HEK293T (cell line): ENCODE measurements at regions not wholly inside any gene's neighbourhood (a gene's known extent, or its start where the extent isn't known, plus 50 kb on each side); places are given as distances from the start of the nearest gene placed in this dataset.
"Not testable (repeated sequence)": the region's sequence is repeated elsewhere in the genome, so short reads cannot be mapped to it uniquely, and the experiment has no call there.

ENCODE experiments used
- CTCF ChIA-PET: fragments of 350-600 bp; formaldehyde crosslinking; extraction: SDS; loops from one replicate; lab custom pipeline; 2021; ENCODE audit warnings: antibody characterized with exemption, inconsistent platforms; lab: Yijun Ruan, JAX
- POLR2A ChIA-PET: fragments of 350-600 bp; formaldehyde crosslinking; extraction: SDS; loops from one replicate; lab custom pipeline; 2020; ENCODE audit warnings: antibody characterized with exemption, inconsistent platforms; lab: Yijun Ruan, JAX
- DNase-seq: peaks from one replicate; pipeline ENCODE4 v3.0.0; 2012; ENCODE audit warnings: mixed read lengths; ENCODE audit errors: extremely low spot score
- ARNT ChIP-seq: fragments of 450-650 bp; IDR thresholded peaks from 2 replicates; pipeline ENCODE4 v1.6.1; 2017; ENCODE audit warnings: mild to moderate bottlenecking
- BHLHE40 ChIP-seq: fragments of 450-650 bp; IDR thresholded peaks from 2 replicates; pipeline ENCODE4 v1.6.1; 2016; ENCODE audit warnings: mild to moderate bottlenecking, moderate library complexity, borderline replicate concordance
- CTBP1 ChIP-seq: fragments of 450-650 bp; IDR thresholded peaks from 2 replicates; pipeline ENCODE4 v1.6.1; 2016; ENCODE audit warnings: borderline replicate concordance
- ELF4 ChIP-seq: fragments of 450-650 bp; IDR thresholded peaks from 2 replicates; pipeline ENCODE4 v1.6.1; 2017; ENCODE audit warnings: antibody characterized with exemption
- FOXA1 ChIP-seq: fragments of 450-650 bp; IDR thresholded peaks from 2 replicates; pipeline ENCODE4 v1.6.1; 2016; ENCODE audit warnings: mild to moderate bottlenecking
- FOXK2 ChIP-seq: fragments of 450-650 bp; IDR thresholded peaks from 2 replicates; pipeline ENCODE4 v1.6.1; 2016; ENCODE audit warnings: mild to moderate bottlenecking
- FOXM1 ChIP-seq: fragments of 450-650 bp; IDR thresholded peaks from 2 replicates; pipeline ENCODE4 v1.6.1; 2017; ENCODE audit warnings: mild to moderate bottlenecking, borderline replicate concordance
- HDGF ChIP-seq: fragments of 450-650 bp; IDR thresholded peaks from 2 replicates; pipeline ENCODE4 v1.6.1; 2017; ENCODE audit warnings: antibody characterized with exemption, borderline replicate concordance
- L3MBTL2 ChIP-seq: fragments of 450-650 bp; conservative IDR thresholded peaks from 2 replicates; pipeline ENCODE4 v1.6.1; 2016; ENCODE audit warnings: mild to moderate bottlenecking
- LEF1 ChIP-seq: fragments of 450-650 bp; IDR thresholded peaks from 2 replicates; pipeline ENCODE4 v1.6.1; 2017; ENCODE audit warnings: mild to moderate bottlenecking, borderline replicate concordance
- NFRKB ChIP-seq: fragments of 450-650 bp; IDR thresholded peaks from 2 replicates; pipeline ENCODE4 v1.6.1; 2016; ENCODE audit warnings: mild to moderate bottlenecking, moderate library complexity
- PKNOX1 ChIP-seq: fragments of 450-650 bp; IDR thresholded peaks from 2 replicates; pipeline ENCODE4 v1.6.1; 2016
- SP1 ChIP-seq: fragments of 450-650 bp; IDR thresholded peaks from 2 replicates; pipeline ENCODE4 v1.6.1; 2017
- SUZ12 ChIP-seq: fragments of 450-650 bp; IDR thresholded peaks from 2 replicates; pipeline ENCODE4 v1.6.1; 2016; ENCODE audit warnings: mild to moderate bottlenecking
- TARDBP ChIP-seq: fragments of 450-650 bp; IDR thresholded peaks from 2 replicates; pipeline ENCODE4 v1.6.1; 2016
- ZNF384 ChIP-seq: fragments of 450-650 bp; IDR thresholded peaks from 2 replicates; pipeline ENCODE4 v1.6.1; 2016

- ChIA-PET POLR2A (no interaction called here), CTCF (no interaction called here)
- DNase-seq = peak; percentile 15
- no peak for TF ChIP-seq LEF1
- no peak for TF ChIP-seq ELF4
- no peak for TF ChIP-seq TARDBP
- no peak for TF ChIP-seq PKNOX1
- TF ChIP-seq L3MBTL2 = no peak
Observed at GRCh38 chr3:39707314-39707909, 102.0 kb upstream of the MYRIP start.

- ChIA-PET POLR2A (no interaction called here), CTCF (no interaction called here)
- no peak for TF ChIP-seq PKNOX1
- TF ChIP-seq ZNF384 = no peak
- no peak for TF ChIP-seq HDGF
- no peak for TF ChIP-seq LEF1
- TF ChIP-seq FOXA1 = no peak
- no peak for TF ChIP-seq SP1
- no peak for DNase-seq
Observed at GRCh38 chr3:39712413-39713048, 96.9 kb upstream of the MYRIP start.

GRCh38 chr3:39713341-39713740, 96.1 kb upstream of the MYRIP start:
- DNase-seq, POLR2A ChIA-PET, CTCF ChIA-PET: not testable (repeated sequence)

- POLR2A ChIA-PET = no interaction called here
- CTCF ChIA-PET = interaction anchor here (0.6 kb wide), 1 partner anchor 79 kb away, joined by 4 read pairs; no protein-coding TSS in a partner anchor
- TF ChIP-seq FOXA1 (no peak), PKNOX1 (peak; percentile 20; the same call in 1 of the 2 replicates), CTBP1 (no peak)
- DNase-seq = no peak
Observed at GRCh38 chr3:39716849-39717248, 92.6 kb upstream of the MYRIP start.

GRCh38 chr3:39718674-39719595, 90.5 kb upstream of the MYRIP start:
- DNase-seq = no peak
- CTCF ChIA-PET = no interaction called here
- TF ChIP-seq BHLHE40 (no peak), ELF4 (no peak), L3MBTL2 (no peak), SUZ12 (no peak), FOXA1 (no peak), FOXK2 (no peak), PKNOX1 (no peak), CTBP1 (no peak), LEF1 (no peak)
- POLR2A ChIA-PET = no interaction called here

GRCh38 chr3:39721076-39721475, 88.3 kb upstream of the MYRIP start:
- CTCF ChIA-PET = no interaction called here
- no peak for TF ChIP-seq BHLHE40
- TF ChIP-seq FOXM1 = no peak
- TF ChIP-seq CTBP1 = no peak
- no peak for TF ChIP-seq LEF1
- no peak for TF ChIP-seq ARNT
- TF ChIP-seq NFRKB = no peak
- no peak for TF ChIP-seq FOXA1
- TF ChIP-seq SP1 = no peak
- TF ChIP-seq FOXK2 = no peak
- no peak for TF ChIP-seq SUZ12
- no peak for TF ChIP-seq ELF4
- no peak for TF ChIP-seq TARDBP
- TF ChIP-seq ZNF384 = no peak
- TF ChIP-seq PKNOX1 = no peak
- no peak for TF ChIP-seq L3MBTL2
- no peak for DNase-seq
- POLR2A ChIA-PET = no interaction called here
